CD4-positive, alpha-beta T cell treated with Interleukin-15 for 4 hours (primary cell): ENCODE measurements at regions not wholly inside any gene's neighbourhood (a gene's known extent, or its start where the extent isn't known, plus 50 kb on each side); places are given as distances from the start of the nearest gene placed in this dataset.
A peak's percentile ranks its signal among the peaks of the same experiment; 100 is the strongest.

Source experiments
- DNase-seq: peaks from one replicate; pipeline ENCODE4 v3.0.0-alpha.2; 2020; ENCODE audit warnings: low spot score

DNA sequence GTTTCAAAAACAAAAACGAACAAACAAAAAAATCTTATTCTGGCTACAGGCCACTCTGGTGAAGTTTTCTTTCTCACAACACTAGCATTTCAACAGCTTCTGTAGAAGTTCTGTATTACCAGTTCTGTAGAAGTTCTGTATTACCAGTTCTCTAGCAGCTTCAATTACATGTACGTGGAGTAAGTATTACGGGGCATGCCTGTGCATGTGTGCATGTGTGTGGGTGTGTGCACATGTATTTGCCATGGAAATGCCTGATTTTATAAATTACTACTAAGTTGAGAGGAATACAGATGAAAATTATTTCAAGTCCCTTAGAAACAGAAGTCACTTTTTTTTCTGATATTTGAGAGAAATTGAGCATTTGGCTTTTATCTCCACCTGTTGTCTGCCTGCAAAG is 414.2 kb downstream of the FOXO1 start:
- no peak for DNase-seq

DNA sequence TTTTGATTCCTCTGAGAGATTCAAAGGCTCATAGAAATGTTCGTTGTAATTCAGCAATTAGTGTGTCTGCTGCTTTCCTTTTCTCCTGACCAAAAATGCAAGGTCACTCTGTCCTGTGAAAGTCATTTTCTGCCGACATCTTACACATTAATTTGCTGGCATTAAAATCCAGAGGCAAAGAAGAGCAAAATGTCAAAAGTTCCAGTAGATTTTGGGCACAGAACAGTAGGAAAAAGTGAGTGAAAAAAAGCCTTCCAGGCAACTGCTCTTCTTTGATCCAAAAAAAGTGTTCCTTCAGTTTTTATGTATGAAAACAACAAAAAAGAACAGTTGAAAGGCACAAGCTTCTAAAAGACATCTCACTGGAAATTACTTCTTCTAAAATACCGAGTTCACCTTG is 413.8 kb downstream of the FOXO1 start:
- DNase-seq: no peak

DNA sequence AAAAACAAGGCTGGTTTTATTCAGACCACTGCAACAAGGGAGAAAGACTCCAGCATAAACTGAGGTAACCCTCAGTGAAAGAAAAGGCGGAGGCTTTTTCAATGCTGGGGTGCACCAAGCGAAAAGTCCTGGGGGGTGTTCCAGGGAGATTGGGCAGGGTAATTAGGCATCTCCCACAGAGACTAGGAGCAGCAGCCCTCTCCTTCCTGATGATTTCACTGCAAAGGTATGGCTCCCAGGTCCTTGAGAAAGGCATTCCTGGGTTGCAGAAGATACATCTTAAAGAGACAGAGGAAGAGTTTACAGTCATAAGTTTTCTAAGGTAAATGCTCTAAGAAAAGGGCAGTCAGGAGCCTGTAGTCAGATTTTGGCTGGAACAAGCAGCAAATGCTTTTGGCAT is 412.0 kb downstream of the FOXO1 start:
- DNase-seq: no peak

DNA sequence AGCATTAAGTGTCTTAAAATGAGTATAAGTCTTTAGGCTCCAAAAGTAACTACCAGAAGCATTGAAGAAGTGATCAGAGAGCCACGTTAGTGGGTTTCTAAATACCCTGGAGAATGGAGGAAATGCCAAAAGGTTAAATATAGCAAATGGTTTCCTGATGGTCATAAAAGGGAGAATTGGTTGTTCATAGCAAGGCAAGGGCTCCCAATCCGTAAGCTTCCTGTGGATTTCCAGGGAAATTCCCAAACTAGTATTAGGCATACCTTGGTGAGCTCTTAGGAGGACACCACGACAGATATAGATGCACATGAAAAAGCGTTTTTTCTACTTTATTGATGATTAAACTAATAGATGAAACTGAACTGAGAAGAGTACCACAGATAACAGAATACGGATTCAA is 410.9 kb downstream of the FOXO1 start:
- no peak for DNase-seq

DNA sequence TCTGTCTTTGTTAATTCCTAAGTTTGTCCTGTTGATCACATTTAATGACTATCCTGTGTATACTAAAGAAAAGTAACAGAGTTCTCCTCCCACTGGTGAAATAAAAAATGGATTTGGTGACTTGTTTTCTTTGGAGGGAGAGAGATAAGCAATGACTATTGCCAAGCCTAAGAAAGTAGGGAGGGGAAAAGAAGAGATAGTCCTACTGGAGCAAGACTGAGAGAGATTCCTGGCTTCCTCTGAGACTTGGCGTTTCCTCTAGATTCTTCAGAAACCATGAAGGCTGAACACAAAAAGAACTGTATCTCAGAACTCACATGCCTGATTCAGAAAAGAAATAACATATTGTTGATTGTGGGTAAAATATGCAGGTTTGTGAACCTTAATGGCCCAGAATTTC is 406.5 kb downstream of the FOXO1 start:
- no peak for DNase-seq

DNA sequence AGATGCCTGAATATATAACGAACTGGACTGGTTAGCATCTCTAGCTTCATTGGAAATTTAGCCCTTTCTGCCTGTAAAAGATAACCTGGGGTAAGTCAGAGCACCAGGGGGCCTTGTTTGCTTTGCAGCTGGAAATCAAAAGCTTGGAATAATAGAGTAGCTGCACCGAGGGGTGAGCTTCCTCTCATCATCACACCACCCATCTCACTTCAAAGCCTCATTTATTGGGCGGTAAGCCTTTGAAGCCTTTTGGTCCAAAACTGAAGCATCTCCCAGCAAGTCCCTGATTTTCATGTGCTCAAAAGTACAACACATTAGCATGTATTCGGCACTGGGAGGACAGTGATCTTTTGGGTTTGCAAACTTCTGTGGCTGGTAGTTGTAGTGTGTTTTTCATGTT is 405.1 kb downstream of the FOXO1 start:
- no peak for DNase-seq

DNA sequence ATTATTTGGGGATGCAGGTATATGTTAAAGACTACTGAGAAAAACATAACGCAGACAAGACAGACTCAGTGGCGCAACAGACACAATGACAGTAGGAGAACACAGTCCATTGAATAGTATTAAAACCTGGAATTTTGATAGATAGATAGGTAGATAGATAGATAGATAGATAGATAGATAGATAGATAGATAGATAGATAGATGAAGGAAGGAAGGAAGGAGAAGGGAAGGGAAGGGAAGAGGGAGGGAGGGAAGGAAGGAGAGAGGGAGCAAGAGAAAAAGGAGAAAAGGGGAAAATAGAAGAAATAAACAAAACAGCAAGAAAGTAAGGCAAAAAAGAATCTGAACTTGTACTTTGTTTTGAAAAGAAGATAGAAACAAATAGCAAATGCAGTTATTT is 404.5 kb downstream of the FOXO1 start:
- no peak for DNase-seq

DNA sequence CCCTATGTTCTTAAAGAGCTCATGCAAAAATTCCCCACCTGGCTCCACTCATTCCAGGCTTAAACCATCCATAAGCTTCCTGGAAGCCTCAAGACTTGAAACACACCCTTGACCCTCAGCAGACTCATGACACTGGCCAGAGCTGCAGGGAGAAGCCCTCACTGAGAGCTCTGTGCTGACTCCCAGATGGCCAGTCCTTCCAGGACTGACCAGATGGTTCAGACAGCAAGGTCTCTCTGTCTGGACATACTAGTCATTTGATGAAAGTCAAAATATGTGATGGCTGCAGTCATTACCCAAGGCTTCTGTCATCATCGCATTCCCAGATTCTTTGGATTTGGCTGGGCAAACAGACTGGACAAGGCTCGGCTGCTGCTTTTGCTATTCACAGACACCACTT is 397.4 kb downstream of the FOXO1 start:
- no peak for DNase-seq

DNA sequence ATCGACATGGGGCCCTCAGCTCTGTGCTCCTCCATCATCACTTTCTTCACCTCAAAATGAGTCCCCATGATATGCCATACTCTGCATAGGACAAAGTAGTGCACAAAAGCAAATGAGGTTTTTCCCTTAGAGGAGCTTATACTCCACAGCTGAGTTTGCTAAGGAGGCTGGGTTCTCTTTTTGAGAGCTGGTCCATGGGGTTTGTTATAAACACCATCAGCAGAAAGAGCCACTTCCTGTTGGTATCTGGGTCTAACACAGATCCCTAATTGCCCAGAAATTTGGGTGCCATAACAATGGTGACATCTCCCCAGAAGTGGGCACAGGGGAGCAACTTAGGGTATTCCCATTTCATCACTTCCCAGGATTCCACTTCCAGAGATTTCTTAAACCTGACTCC is 395.7 kb downstream of the FOXO1 start:
- no peak for DNase-seq

DNA sequence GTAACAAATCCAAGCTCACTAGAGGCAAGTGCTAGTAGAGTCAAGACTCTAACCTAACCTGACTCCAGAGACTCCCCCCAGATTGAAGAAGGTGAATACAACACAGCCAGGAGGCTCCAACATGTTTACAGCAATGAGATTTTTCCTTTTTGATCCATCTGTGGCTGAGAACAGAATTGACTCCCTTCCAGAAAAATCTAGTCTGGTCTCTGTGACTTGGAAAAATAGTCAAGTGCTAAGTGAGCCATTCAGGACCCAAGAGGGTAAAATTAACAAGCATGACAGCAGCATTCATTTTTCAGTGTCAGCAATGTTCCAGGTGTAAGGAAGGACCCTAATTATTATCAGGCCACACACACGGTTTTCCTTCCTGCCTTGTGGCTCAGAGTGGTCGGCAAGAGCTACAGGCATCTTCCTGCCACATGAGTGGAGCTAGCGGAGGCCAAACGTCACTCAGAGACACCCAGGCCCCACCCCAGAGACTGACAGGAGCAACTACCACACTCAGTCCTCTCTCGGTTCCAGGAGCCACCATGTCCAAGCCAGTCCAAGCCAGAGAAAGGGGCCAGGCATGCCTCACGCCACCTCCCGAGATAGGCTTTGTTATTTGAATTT is 395.1 kb downstream of the FOXO1 start:
- DNase-seq: no peak

DNA sequence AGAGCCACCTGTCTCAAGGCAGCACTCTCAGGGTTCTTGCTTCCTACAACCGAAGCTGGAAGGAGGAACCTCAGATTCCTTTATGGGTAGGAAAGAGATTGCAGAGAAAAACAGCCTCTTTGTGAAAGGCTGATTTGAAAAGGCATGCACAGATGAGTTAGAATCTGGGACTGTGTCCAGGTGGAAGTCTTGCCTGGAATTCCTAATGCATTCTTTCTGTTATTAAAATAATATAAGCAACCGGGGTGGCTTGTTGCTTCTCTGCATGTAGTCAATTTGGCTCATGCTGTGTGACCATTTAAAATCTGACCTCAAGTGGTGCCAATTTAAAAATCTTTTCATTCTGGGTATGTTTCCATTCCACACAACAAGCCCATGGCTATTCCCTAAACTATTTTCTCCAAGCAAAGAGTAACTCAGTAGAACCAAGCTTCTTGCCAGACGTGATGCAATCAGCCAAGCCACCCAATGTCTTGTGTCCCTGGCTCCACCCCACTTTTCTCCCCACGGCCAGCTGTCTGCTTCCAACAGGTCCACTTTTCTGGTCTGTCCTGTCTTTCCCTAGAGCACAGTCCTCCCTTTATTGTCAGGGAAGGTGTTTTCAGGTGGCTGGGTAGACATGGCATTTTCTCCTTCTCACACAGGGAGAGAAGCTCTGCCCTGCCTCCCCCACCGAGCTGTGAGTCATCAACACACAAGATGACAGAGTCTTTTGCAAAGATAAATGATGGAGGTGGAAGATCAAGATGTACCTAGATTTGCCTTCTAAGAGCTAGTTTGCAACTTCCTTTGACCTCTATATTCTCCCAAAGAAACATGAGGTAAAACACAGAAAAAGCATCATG is 394.3 kb downstream of the FOXO1 start:
- DNase-seq: peak; percentile 20

DNA sequence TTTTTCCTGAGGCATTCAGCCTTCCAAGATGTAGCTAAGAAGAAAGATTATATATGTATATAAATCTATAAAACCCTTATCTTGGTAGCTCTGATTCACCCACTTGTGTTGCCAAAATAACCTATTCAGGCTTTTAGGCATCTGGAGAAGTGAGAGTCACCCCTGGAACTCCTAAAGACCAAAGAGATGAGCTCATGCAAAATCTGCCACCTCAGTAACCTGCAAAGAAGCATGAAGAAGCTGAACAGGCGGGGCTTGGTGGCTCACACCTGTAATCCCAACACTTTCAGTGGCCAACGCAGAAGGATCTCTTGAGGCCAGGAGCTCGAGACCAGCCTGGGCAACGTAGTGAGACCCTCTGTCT is 393.7 kb downstream of the FOXO1 start:
- DNase-seq: no peak

DNA sequence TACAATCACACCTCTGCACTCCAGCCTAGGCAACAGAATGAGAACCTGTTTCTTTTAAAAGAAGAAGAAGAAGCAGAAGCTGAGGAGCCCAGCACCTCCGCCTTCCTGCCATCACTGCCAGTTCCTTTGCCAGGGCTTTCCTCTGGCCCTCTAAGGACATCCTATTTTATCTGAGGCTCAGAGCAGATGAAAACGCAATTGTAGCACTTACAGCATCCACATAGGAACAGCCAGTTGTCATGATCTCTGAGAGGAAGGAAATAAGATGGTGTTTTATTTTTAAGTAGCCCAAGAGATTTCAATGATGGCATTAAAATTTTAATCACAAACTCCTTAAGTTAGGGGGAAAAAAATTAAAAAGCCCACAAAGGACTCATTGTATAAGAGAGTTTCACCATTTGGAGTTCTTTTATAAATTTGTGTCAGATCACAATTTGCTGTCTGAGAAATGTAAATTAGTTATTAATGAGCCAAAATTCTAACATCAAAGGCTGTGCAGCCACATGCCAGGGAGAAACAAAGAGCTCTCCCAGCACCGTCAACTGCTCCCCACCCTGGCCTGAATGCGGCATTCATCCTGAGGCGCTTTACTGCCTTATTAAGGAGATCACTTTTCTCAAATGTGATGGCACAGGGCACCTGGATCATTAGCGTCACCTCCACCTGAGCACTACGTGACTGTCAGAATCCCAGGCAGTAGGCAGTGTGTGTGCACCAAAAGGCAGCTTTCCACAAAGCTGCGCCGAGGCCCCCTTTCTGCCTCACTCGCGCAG is 393.0 kb downstream of the FOXO1 start:
- no peak for DNase-seq

DNA sequence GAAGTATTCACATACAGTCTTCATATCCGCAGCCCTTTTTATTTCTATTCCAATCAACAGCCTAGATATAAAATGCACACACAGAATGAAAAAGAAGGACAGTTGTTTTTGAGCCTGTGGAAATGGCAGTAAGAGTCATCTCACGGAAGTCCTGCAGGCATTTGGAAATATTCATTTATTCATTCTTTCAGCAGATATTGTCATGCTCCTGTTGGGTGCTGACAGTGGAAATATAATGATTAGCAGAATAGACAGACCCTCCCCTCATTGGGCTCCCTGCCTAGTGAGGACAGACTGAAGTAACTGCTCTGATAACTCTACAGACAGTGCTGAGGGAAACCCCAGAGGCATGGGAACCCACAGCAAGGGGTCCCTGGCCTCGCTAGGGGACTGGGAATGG is 392.3 kb downstream of the FOXO1 start:
- no peak for DNase-seq

DNA sequence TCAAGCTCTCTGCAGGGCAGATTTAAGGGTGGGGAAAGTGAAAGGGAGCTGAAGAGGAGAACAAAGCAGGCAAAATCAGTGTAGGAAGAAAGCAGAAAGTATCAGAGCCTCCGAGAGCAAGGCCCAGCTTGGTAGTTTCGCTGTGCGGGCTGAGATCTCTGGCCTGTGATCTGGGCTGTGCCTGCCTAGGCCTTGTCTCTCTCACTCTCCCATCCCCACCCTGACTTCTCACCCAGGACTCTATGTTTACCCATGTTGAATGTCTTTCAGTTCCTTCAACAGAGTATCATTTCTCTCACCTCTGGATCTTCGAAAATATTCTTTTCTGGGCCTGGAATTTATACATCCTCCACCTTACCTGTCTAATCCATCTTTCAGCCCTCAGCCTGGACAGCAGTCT is 391.3 kb downstream of the FOXO1 start:
- DNase-seq: no peak

DNA sequence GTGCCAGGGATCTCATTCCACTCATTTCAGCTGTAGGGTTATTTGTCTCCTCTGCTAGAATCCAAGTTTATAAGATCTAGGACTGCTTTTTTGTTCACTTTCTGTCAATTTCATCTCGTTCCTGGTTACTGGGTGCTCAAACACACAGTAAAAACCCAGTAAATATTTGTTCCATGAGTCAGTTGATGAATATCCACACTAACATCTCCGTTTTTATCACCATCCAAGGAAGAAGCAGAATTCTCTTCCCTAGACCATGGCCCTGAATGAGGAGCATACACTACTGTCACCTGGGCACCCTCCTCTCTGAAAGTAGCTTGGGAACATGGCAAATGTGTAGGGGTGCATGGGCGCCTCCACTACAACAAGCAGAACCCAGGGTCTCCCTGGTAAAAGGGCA is 390.8 kb downstream of the FOXO1 start:
- DNase-seq: no peak

DNA sequence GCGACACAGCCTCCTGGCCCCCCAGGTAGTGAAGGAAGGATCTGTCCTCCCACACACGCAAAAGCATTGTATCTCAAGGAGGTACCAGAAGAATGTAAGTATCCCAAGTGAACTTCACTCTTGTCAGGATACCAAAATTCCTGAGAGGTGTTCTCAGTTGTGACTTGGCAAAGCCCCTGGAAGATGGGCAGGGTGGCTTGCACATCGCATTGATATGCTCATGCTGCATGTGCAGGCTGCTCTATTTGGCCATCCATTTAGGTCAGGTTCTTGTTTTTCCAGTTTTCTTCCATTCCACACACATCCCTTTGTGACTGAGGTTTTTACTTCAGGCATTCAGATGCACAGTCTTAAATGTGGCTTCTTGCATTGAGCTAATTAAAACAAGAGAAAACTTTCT is 382.8 kb downstream of the FOXO1 start:
- DNase-seq: no peak

DNA sequence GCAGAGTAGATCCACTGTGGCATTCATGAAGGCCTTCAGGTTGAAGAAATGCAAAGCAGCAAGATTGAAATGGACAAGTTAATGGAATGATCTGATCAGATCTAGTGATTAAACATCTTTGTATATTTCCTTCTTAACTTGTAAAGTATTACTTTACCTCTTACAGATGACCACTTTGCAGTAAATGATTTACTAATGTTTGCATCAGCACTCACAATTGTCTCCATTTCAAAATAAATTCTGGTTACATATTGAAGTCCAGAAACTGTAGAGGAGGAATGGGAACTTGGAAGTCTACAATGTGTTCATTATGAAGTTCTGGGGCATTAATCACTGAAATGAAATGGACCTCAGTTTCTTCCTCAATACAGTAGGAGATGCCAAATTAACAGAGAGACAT is 380.8 kb downstream of the FOXO1 start:
- DNase-seq: no peak

DNA sequence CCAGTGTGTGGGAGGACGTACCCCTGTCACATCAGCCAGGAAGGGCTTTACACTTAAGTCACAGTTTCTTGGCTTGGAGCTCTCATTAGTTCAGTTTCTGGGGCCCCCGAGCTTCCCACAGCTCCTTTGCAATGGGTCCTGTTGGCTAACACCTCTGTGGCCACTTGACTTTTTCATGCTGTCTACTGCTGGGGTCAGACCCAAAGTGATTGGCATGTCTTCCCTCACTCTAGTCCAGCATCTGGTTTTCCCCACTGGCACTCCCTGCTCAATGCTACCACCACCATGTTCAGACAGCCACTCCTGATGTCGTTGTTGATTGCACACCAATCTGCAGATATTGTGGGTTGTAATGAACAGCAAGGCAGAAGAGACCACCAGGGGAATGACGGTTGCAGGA is 379.0 kb downstream of the FOXO1 start:
- DNase-seq: no peak

DNA sequence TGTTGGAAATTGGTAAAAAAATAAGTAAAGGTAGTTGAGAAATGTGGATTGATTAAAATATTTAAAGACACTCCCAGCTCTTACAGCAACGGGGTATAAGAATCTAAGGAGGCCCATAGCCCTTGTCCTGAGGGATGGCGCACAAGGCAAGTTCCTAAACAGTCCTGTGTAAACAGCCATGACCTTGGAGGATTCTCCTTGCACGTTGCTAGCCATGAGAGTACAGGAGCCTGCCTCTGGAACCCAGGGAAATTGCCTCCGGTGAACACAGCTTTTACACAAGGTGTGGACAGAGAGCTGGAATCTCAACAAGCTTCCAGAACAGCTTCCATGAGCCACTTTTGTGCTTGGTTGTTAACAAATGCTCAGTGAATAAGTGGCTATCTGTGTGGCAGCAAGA is 378.2 kb downstream of the FOXO1 start:
- DNase-seq: no peak

DNA sequence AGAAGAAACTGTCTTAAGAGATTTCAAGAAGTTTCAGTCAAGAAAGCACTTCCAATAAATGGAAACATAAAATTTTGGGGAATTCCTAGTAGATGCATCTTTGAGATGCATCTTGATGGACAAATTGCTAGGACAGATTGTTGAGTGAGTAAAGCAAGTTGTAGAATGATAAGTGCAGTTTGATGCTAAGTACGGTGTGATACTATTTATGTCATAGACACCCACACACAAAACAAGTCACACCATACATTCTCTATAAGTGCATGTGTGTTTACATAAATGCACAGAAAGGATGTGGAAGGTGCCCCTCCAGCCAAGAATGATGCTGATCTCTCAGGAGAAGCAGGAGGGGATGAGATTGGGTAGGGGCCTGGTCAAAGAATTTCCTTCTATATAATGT is 375.7 kb downstream of the FOXO1 start:
- DNase-seq: no peak

DNA sequence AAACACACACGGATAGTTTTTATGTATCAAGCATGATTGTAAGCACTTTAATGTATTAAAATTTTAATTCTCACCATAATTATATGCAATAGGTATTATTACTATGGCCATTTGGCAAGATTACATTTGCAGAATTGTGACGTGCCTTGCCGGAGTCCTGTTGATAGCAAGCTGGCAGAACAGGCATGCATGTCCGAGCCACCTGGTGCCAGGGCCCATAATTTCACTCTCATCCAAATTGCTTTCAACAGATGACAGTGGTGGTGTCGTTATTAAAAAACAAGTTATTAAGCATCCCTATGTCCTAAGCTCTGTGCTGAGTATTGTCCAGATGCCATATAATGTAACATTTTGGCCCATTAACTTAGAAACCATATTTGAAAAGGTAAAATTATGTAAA is 374.3 kb downstream of the FOXO1 start:
- no peak for DNase-seq

DNA sequence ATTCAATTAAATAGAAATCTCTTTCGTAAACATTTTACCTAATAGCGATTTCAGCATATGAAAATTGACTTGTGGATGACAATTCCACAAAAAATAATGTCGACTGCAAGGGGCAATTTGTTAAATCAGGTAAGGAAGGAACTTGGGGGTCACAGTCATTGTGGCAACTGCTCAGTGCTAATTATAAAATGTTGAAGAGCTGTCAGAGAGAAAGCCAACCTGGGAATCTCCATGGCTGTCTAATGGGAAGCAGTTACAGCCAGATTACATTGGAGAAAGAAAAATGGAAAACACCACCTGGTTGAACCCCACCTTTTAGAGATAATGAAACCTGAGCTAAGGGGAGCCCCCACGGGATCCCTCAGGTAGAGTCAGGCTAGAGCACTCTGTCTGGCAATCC is 373.9 kb downstream of the FOXO1 start:
- no peak for DNase-seq
